Nucleus accumbens (tissue), 56 donors: ENCODE measurements at regions not wholly inside any gene's neighbourhood (a gene's known extent, or its start where the extent isn't known, plus 50 kb on each side); places are given as distances from the start of the nearest gene placed in this dataset.
"Not testable (repeated sequence)": the region's sequence is repeated elsewhere in the genome, so short reads cannot be mapped to it uniquely, and the experiment has no call there.

Source experiments
- DNase-seq, 56 donors: peaks; one replicate each; lab custom pipeline; 2025; lab: John Stamatoyannopoulos, UW

GRCh38 chr14:87643005-87643404, 350.0 kb downstream of the GALC start:
- DNase-seq = peak in 8 of 56 donors; percentile 0 to 24 (median 2)

GRCh38 chr14:87640553-87640952, 352.4 kb downstream of the GALC start:
- DNase-seq = no peak

DNA sequence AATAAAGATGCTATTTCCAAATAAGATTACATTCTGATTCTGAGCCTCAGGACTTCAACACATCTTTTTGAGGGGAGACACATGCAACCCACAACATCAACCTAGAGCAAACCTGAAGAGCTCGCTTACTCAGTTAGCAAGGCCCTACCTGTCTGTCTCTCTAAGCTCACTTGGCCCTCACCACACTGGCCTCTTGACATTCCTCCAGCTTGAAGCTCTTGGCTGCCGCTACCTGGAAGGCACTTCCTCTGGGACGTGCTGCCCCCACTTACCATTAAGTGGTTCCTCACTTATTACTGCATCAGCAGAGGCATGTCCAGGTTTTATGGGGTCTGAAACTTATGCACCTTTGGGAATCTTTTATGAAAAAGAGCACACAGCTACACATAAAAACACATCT, 354.8 kb downstream of the GALC start:
- no peak for DNase-seq

- DNase-seq = no peak
Measured at GRCh38 chr14:87635442-87635841, 357.5 kb downstream of the GALC start.

- no peak for DNase-seq
Measured at GRCh38 chr14:87632796-87633195, 360.2 kb downstream of the GALC start.

GRCh38 chr14:87630846-87631245, 362.1 kb downstream of the GALC start:
- no peak for DNase-seq

- DNase-seq = no peak
Measured at GRCh38 chr14:87629788-87630187, 363.2 kb downstream of the GALC start.

DNA sequence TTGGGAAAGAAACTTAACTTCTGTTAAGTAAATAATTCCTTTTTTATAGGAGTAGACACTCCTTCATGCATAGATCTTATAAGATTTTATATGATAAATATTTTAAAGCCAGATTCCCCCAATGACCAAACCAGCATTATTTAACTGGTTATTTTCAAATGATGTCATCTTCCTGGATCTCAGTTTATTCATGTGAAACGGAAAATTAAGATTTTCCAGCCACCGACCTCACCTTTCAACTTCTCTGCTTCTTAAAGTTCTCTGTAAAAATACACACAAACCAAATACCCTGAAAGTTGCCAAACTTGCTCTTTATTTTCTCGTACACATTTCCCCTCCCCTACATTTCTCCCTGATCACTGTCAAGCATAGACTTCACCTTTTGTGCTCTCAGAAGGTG, 364.2 kb downstream of the GALC start:
- no peak for DNase-seq

DNA sequence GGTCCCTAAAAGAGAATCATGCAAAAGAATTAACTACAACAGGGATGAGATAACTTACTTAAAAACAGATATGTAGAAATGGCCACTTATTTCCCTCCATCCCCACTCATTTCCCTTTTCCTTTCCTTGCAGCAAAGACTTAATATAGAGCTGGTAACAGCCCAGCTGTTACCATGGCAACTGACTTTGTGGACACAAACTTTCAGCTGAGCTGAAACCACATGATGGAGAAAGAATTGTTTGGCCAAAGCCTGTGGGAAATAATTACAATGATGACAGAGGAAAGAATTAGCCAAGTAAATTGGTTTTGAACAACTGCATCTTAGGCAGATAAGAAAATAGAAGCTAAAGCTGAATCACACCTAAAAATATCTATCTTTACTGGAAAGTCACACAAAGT, 364.9 kb downstream of the GALC start:
- DNase-seq = no peak

DNA sequence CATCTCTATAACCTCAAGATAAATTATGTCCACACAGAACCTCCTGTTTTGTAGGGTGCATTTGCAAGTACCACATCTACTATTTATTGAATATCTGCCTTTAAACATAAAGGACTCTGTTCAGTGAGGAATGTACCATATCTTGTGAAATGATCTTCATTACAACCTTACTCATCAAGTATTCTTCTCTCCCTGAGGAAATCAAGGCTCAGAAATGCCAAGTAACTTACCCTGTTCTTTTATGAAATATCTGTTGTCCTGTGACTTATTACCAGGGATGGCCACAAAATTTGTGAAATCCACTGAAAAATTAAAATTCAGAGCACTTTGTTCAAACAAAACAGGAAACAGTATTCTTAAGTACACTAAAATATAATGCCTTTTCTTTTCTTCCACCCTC, 366.7 kb downstream of the GALC start:
- DNase-seq = no peak

- DNase-seq = no peak
Measured at GRCh38 chr14:87623616-87624015, 369.4 kb downstream of the GALC start.

DNA sequence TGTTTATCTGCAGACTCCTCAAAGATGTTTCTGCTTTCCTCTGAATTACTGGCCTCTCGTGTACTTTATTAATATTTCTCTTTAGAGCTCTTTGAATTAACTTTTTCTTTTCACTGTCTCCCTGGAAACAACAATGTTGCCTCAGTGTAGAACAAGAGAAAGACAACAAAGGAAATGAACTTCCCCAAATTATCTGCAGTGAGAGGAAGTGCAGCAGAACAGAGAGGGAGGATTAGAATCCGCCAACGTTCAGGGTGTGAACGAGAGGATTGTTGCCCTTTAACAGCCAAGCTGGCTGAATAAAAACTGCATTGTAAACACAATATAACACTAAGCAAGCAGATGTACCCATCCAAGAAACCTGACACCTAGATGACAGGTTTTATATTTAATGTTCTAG, 375.9 kb downstream of the GALC start:
- no peak for DNase-seq

DNA sequence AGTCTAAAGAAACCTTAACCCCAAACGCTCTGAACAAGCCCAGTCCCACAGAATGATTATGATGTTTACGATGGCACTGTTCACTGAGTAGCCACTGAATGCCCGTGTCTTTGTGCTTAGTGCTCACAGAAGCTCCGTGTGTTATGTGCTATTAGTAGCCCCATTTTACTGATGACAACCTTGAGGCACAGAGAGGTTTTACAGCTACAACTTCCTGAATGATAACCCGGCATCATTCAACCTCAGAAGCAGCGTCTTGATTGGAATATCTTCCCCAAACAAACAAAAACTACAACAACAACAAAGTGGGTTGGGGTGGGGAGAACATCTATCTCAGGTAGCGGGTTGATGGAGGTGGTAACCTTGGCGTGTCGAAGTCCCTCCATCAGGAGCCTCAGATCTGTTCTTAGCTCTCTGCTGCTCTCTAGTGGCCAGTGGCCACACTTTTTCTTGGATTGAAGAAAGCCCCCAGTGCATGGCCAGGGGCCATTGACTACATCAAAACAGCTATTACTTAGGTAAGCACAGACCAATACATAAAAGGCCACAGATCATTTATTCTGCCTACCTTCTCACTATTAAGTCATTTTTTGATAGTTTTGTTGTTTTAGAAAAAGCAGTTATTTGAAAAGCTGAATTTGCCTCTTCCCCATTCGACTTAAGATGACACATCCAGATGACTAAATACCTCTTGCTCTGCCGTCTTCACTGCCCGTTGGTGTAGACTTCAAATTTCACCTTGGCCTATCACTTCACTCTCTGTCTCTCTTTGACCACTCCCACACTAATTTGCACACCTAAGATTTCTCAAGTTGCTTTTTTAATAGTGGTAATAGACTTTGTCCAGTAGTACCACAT, 376.9 kb downstream of the GALC start:
- DNase-seq = peak in 33 of 56 donors; percentile 1 to 65 (median 14)

DNA sequence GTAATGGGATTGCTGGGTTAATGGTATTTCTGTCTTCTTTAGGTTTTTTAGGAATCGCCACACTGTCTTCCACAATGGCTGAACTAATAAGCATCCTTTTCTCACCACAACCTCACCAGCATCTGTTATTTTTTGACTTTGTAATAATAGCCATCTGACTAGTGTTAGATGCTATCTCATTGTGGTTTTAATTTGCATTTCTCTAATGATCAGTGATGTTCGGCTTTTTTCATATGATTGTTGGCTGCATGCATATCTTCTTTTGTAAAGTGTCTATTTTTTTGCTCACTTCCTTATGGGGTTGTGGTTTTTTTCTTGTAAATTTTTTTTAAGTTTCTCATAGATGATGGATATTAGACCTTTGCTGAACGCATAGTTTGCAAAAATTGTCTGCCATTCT, 377.9 kb downstream of the GALC start:
- DNase-seq = no peak

GRCh38 chr14:87613881-87614280, 379.1 kb downstream of the GALC start:
- DNase-seq = no peak

- not testable (repeated sequence) for DNase-seq
Measured at GRCh38 chr14:87607056-87607455, 385.9 kb downstream of the GALC start.

GRCh38 chr14:87601036-87601435, 391.9 kb downstream of the GALC start:
- no peak for DNase-seq

DNA sequence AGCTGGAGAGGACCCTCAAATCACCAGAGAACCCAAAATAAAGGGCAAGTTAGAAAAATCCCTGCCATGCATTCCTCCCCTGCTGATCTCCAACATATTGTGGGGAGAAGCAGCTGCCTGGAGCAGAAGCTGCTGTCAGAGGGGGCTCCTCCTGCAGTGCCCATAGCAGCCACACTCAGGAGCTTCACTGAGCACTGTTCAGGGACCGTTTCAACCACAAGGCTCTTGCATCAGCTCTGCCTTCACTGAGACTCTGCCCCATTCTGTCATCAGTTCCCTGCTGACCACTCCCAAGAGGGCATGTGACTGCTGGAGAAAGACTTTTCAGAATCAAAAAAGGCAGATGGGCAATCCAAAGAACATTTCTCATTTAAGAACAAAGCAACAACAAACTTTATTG, 392.7 kb downstream of the GALC start:
- no peak for DNase-seq

DNA sequence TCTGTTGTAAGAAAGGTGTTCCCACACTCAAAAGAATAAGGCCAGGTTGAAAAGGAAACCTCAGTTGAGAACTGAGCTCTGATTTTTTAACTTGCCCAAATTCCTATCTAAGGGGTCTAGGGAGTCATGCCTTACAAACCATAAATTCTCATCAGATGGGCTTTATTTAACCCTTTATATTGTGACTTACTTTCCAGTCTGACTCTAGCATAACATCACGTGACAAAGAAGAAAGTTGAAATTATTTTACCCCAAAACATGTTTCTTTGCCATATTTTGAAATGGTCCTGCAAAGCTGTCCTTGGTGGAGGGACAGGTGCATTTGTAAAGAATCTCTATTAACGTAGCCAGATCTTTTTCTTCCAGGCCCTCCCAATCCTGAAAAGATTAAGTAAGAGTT, 411.7 kb downstream of the GALC start:
- no peak for DNase-seq

DNA sequence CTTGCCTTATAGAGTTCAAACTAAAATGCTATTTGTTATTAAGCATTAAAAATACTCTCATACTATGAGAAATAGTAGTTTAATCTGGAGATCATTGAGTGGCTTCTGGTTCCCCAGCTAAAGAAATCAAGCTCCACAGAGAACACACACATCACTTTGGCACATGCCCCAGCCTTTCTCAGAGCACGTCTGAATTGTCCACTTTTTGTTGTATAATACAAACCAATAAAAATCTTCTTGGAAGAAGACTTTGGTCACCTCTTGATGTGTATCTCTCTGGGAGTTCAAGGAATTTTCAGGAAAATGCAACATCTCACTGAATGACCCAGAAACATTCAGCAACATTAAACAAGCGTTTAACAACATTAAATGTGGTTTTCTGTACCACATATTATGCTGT, 413.9 kb downstream of the GALC start:
- DNase-seq = no peak

DNA sequence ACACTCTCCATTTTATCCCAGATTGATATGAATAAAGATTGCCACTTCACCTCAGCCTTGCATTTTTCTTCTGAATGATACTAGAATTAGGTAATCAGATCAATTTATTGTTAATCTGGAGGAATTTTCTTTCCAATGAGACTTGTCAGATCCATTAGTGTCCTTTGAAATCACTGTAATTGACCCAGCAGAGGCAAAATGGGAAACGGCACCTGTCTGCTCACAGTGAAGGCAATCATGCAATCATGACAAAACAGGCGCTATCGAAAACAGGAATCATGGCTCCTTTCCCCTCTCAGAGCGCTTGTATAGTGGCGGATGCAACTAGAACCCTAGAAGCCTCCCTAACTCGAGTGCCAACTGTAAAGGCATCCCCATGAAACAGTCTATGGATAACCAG, 417.6 kb downstream of the GALC start:
- DNase-seq = no peak

DNA sequence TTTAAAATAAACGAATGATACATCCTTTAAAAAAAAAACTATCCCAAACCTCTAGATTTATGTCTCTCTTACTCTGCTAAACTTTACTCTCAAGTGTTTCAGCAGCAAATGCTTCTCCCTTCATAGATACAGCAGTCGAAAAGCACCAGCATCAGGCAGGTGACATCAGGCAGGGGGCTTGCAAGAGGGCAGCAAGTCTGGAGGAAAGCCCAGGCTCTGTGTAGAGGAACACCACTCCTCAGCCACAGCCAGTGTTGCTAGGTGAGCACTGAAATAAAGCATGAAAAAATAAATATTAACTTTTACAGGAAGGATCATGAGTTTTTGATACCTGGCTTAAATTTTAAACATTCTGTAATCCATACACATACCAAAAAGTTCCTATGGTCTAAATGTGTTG, 419.4 kb downstream of the GALC start:
- no peak for DNase-seq
